ENCODE measurements at regions not wholly inside any gene's neighbourhood (a gene's known extent, or its start where the extent isn't known, plus 50 kb on each side); places are given as distances from the start of the nearest gene placed in this dataset.

- TF ChIP-seq TAF1 (IDR thresholded peaks at IDR 0.05; ENCODE audit: low read depth) (no peak), EGR1 (IDR thresholded peaks at IDR 0.05) (no peak), ZBTB7A (IDR thresholded peaks at IDR 0.05; ENCODE audit: low read depth) (no peak), FOXM1 (IDR thresholded peaks at IDR 0.05; ENCODE audit: borderline replicate concordance, low read depth) (no peak)
Measured at GRCh38 chr12:28941248-28941647, 207.8 kb upstream of the FAR2 start.

All from Ishikawa (cell line).